Mammary epithelial cell (primary cell): ENCODE measurements at regions not wholly inside any gene's neighbourhood (a gene's known extent, or its start where the extent isn't known, plus 50 kb on each side); places are given as distances from the start of the nearest gene placed in this dataset.

Source experiments
- EZH2 ChIP-seq: IDR thresholded peaks from 2 replicates; pipeline ENCODE4 v1.6.1; 2012; ENCODE audit warnings: low read length, inconsistent platforms, borderline replicate concordance
- TF ChIP-seq, protein P1 (sequence below), 2 donors: IDR thresholded peaks in 1 of 2; conservative IDR thresholded peaks in 1 of 2; 2 replicates each; pipeline ENCODE4 v1.5.1; 2011 to 2012; ENCODE audit warnings: inconsistent platforms in 2 of 2, low read length in 2 of 2, mild to moderate bottlenecking in 2 of 2, control low read depth in 1 of 2, low read depth in 1 of 2; ENCODE audit not compliant: insufficient read depth in 1 of 2; ENCODE audit errors: extremely low read depth in 1 of 2

DNA sequence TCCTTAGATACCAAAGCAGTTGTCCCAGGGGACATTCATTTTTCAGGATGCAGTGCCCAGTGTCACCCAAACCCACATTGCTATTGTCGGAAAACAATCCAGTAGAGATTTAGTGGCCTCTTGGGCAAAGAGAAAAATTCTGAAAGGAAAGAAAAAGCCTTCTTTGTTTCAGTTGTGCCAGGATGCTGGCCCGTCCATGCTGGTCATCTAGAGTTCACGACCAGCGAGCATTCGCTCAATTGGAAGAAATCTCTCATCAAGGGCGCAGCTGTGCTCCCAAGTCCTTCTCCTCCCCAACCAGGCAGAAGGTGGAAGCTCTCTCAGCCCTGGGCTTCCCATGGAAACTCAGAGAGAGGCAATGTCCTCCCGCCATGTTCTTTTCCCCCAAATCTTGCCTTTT, 123.7 kb downstream of the MTHFS start:
- TF ChIP-seq, protein P1, sequence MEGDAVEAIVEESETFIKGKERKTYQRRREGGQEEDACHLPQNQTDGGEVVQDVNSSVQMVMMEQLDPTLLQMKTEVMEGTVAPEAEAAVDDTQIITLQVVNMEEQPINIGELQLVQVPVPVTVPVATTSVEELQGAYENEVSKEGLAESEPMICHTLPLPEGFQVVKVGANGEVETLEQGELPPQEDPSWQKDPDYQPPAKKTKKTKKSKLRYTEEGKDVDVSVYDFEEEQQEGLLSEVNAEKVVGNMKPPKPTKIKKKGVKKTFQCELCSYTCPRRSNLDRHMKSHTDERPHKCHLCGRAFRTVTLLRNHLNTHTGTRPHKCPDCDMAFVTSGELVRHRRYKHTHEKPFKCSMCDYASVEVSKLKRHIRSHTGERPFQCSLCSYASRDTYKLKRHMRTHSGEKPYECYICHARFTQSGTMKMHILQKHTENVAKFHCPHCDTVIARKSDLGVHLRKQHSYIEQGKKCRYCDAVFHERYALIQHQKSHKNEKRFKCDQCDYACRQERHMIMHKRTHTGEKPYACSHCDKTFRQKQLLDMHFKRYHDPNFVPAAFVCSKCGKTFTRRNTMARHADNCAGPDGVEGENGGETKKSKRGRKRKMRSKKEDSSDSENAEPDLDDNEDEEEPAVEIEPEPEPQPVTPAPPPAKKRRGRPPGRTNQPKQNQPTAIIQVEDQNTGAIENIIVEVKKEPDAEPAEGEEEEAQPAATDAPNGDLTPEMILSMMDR (conservative IDR thresholded peaks at IDR 0.05 in 1 of 2, IDR thresholded peaks at IDR 0.05 in 1 of 2; ENCODE audit: extremely low read depth in 1 of 2, insufficient read depth in 1 of 2, low read depth in 1 of 2, low read length in 2 of 2) = no peak
- TF ChIP-seq EZH2 = no peak
